ENCODE measurements at regions not wholly inside any gene's neighbourhood (a gene's known extent, or its start where the extent isn't known, plus 50 kb on each side); places are given as distances from the start of the nearest gene placed in this dataset.

DNA sequence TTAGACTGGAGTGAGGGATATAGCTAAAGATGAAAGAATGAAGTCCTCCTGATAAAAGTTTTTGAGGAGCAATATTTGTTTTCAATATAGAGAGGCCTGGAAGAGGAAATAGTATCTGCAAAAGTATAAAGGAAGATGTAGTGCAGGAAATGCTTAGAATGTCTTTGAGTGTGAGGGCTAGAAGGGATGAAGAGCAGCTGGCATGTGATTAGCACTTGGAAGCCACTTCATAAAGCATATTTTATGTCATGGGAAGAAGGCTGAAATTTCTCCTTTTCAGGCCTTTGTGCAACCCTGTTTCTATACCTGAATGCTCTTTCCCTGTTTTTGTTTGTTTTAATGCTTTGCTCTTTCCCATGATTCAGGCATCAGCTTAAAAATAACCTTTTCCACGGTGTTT is 323.3 kb upstream of the DEPDC1 start:
- no peak overlapping the region for H3K27ac ChIP-seq (ENCODE audit: low read depth in 2 of 2, low read length in 2 of 2)
- TF ChIP-seq, protein P1, sequence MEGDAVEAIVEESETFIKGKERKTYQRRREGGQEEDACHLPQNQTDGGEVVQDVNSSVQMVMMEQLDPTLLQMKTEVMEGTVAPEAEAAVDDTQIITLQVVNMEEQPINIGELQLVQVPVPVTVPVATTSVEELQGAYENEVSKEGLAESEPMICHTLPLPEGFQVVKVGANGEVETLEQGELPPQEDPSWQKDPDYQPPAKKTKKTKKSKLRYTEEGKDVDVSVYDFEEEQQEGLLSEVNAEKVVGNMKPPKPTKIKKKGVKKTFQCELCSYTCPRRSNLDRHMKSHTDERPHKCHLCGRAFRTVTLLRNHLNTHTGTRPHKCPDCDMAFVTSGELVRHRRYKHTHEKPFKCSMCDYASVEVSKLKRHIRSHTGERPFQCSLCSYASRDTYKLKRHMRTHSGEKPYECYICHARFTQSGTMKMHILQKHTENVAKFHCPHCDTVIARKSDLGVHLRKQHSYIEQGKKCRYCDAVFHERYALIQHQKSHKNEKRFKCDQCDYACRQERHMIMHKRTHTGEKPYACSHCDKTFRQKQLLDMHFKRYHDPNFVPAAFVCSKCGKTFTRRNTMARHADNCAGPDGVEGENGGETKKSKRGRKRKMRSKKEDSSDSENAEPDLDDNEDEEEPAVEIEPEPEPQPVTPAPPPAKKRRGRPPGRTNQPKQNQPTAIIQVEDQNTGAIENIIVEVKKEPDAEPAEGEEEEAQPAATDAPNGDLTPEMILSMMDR (IDR thresholded peaks at IDR 0.05; ENCODE audit: borderline replicate concordance, extremely low read depth, insufficient read depth) = no peak
- H3K4me3 ChIP-seq (ENCODE audit: low read length in 3 of 3) = no peak overlapping the region
- H3K9me3 ChIP-seq (ENCODE audit: control insufficient read depth in 2 of 3, insufficient read depth in 1 of 3, low read length in 3 of 3) = no peaks in the 10 kb centered on the region
- intact Hi-C loops (cut with DNase I) = no loop called here
- H3K27me3 ChIP-seq (ENCODE audit: control insufficient read depth, insufficient read depth, low read length) = no peaks in the 10 kb centered on the region
- H3K4me1 ChIP-seq (ENCODE audit: control insufficient read depth in 2 of 3, insufficient read depth in 2 of 3, low read depth in 1 of 3, low read length in 3 of 3) = peaks cover 0 to 2% (median 0%) of the 10 kb centered on the region in 3 donors
- no peak for FAIRE-seq
- no peaks in the 10 kb centered on the region for H3K36me3 ChIP-seq (ENCODE audit: control insufficient read depth in 2 of 3, insufficient read depth in 3 of 3, low read length in 3 of 3)
- peak in 1 of 5 donors; percentile 39 for DNase-seq
- H3K9ac ChIP-seq (ENCODE audit: low read length in 3 of 3) = no peak overlapping the region

DNA sequence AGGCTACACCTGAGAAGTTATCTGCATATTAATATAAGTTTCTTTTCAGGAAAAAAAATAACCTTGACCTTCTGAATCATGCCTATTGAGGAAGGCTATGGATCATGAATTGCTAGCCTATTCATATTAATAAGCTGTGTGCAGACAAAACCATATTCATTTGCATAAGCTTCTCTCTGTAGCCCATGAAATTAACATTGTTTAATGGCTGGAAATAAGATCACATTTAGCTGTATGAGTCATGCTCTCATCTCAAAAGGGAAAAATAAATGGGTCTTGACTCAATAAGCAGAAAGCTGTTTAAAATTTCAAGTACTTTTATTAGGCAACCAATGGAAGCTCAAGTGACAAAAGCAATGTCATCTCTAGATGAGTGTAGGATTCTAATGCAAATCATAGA is 330.0 kb upstream of the DEPDC1 start:
- H3K9me3 ChIP-seq (ENCODE audit: control insufficient read depth in 2 of 3, insufficient read depth in 1 of 3, low read length in 3 of 3) = peaks cover 0 to 16% (median 0%) of the 10 kb centered on the region in 3 donors
- FAIRE-seq = no peak
- no peaks in the 10 kb centered on the region for H3K4me1 ChIP-seq (ENCODE audit: control insufficient read depth in 2 of 3, insufficient read depth in 2 of 3, low read depth in 1 of 3, low read length in 3 of 3)
- no peaks in the 10 kb centered on the region for H3K36me3 ChIP-seq (ENCODE audit: control insufficient read depth in 2 of 3, insufficient read depth in 3 of 3, low read length in 3 of 3)
- no peak for DNase-seq
- H3K4me3 ChIP-seq (ENCODE audit: low read length in 3 of 3) = no peak overlapping the region
- TF ChIP-seq, protein P1 (IDR thresholded peaks at IDR 0.05; ENCODE audit: borderline replicate concordance, extremely low read depth, insufficient read depth) = no peak
- no peak overlapping the region for H3K9ac ChIP-seq (ENCODE audit: low read length in 3 of 3)
- H3K27me3 ChIP-seq (ENCODE audit: control insufficient read depth, insufficient read depth, low read length) = no peaks in the 10 kb centered on the region
- intact Hi-C loops (cut with DNase I) = no loop called here
- H3K27ac ChIP-seq (ENCODE audit: low read depth in 2 of 2, low read length in 2 of 2) = no peak overlapping the region

DNA sequence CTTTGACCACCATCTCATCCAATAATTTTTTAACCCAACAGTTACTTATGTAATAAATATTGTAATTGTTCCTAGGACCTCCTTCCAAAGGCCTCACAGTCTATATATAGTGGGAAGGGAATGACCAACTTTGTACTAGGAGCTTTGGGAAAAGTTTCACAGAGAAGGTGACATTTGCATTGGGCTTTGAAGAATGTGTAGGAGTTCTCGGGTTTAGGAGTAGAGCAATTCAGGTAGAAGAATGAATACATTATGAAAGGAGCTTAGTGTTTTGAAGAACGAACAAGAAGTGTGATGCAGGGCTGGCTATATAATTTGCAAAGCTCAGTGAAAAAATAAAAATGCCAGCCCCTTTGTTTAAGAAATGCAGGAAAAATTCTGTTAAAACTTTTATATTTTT is 330.4 kb upstream of the DEPDC1 start:
- Histone ChIP-seq H3K27ac (ENCODE audit: low read depth in 2 of 2, low read length in 2 of 2) (no peak overlapping the region), H3K9me3 (ENCODE audit: control insufficient read depth in 2 of 3, insufficient read depth in 1 of 3, low read length in 3 of 3) (peaks cover 0 to 16% (median 0%) of the 10 kb centered on the region in 3 donors), H3K9ac (ENCODE audit: low read length in 3 of 3) (no peak overlapping the region), H3K4me3 (ENCODE audit: low read length in 3 of 3) (no peak overlapping the region), H3K36me3 (ENCODE audit: control insufficient read depth in 2 of 3, insufficient read depth in 3 of 3, low read length in 3 of 3) (no peaks in the 10 kb centered on the region), H3K4me1 (ENCODE audit: control insufficient read depth in 2 of 3, insufficient read depth in 2 of 3, low read depth in 1 of 3, low read length in 3 of 3) (no peaks in the 10 kb centered on the region), H3K27me3 (ENCODE audit: control insufficient read depth, insufficient read depth, low read length) (no peaks in the 10 kb centered on the region)
- intact Hi-C loops (cut with DNase I) = no loop called here
- DNase-seq (no peak), FAIRE-seq (no peak)
- TF ChIP-seq, protein P1 (IDR thresholded peaks at IDR 0.05; ENCODE audit: borderline replicate concordance, extremely low read depth, insufficient read depth) = no peak

DNA sequence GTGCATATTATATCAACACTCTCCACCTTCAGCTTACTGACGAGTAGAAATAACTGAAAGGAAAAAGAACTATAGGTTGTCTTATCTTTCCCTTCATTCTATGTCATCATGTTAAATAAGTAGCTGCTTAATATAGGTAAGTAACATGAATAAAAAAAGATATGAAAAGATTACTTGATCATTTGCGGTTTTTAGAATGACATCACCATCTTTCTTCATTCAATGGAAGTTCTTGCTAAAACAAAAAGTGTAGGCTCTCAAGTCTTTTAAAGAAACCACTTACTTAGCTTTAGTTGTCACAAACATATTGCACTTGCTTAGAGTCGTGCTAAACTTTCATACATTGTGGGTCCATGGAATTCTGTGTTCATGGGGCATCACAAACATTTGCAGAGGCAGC is 331.1 kb upstream of the DEPDC1 start:
- DNase-seq = no peak
- Histone ChIP-seq H3K27ac (ENCODE audit: low read depth in 2 of 2, low read length in 2 of 2) (no peak overlapping the region), H3K36me3 (ENCODE audit: control insufficient read depth in 2 of 3, insufficient read depth in 3 of 3, low read length in 3 of 3) (no peaks in the 10 kb centered on the region), H3K9ac (ENCODE audit: low read length in 3 of 3) (no peak overlapping the region), H3K27me3 (ENCODE audit: control insufficient read depth, insufficient read depth, low read length) (no peaks in the 10 kb centered on the region), H3K4me3 (ENCODE audit: low read length in 3 of 3) (no peak overlapping the region), H3K4me1 (ENCODE audit: control insufficient read depth in 2 of 3, insufficient read depth in 2 of 3, low read depth in 1 of 3, low read length in 3 of 3) (no peaks in the 10 kb centered on the region), H3K9me3 (ENCODE audit: control insufficient read depth in 2 of 3, insufficient read depth in 1 of 3, low read length in 3 of 3) (peaks cover 0 to 16% (median 0%) of the 10 kb centered on the region in 3 donors)
- intact Hi-C loops (cut with DNase I) = no loop called here
- no peak for FAIRE-seq
- TF ChIP-seq, protein P1 (IDR thresholded peaks at IDR 0.05; ENCODE audit: borderline replicate concordance, extremely low read depth, insufficient read depth) = no peak

Data from kidney (tissue), 13 donors.